Chondrocyte (in vitro differentiated cells): ENCODE measurements at regions not wholly inside any gene's neighbourhood (a gene's known extent, or its start where the extent isn't known, plus 50 kb on each side); places are given as distances from the start of the nearest gene placed in this dataset.

Source experiments
- DNase-seq: peaks from one replicate; pipeline ENCODE4 v3.0.0; 2021; ENCODE audit warnings: mixed read lengths, low spot score
- H3K27ac Mint-ChIP-seq: one replicate; pipeline ENCODE4 v1.8.0; 2021; ENCODE audit warnings: mild to moderate bottlenecking, moderate library complexity, mixed read lengths; ENCODE audit not compliant: unreplicated experiment
- H3K27me3 Mint-ChIP-seq: 2 replicates; pipeline ENCODE4 v1.8.0; 2021; ENCODE audit warnings: low read depth, mixed read lengths
- H3K36me3 Mint-ChIP-seq: 2 replicates; pipeline ENCODE4 v1.8.0; 2021; ENCODE audit warnings: low read depth, mixed read lengths
- H3K4me1 Mint-ChIP-seq: 2 replicates; pipeline ENCODE4 v1.8.0; 2021; ENCODE audit warnings: low read depth, mild to moderate bottlenecking, mixed read lengths
- H3K4me3 Mint-ChIP-seq: one replicate; pipeline ENCODE4 v1.8.0; 2021; ENCODE audit warnings: mild to moderate bottlenecking, moderate library complexity, mixed read lengths; ENCODE audit not compliant: unreplicated experiment
- H3K9me3 Mint-ChIP-seq: 2 replicates; pipeline ENCODE4 v1.8.0; 2021; ENCODE audit warnings: low read depth, mixed read lengths
- TF ChIP-seq, protein P1 (sequence below): fragments of 200-600 bp; sonication (generic); IDR thresholded peaks from 2 replicates; pipeline ENCODE4 v1.5.0; 2021; ENCODE audit warnings: antibody characterized with exemption, mild to moderate bottlenecking, moderate library complexity

DNA sequence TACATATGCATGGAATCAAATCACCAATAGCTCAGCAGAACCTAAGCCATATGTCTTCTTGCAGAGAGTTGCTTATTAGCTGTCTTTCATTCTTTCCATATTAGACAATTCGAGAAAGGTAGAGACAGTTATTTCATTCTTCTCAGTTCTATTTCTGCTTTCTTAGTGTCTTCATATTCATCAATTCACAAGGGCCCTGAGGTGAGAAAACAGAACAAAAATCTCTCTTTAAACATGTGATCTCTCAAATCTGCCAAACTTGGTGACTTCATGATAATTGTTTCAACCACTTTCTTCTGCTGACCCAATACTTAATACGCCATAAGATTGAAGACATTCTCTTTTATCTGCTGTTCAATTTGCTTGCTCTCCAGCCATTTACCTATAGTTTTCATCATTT is 229.7 kb upstream of the MARCKS start:
- no peak for DNase-seq
- Mint-ChIP-seq H3K27ac (no peak overlapping the region), H3K4me1 (peaks cover 55% of the 10 kb centered on the region), H3K27me3 (no peaks in the 10 kb centered on the region), H3K9me3 (no peaks in the 10 kb centered on the region), H3K4me3 (no peak overlapping the region), H3K36me3 (no peaks in the 10 kb centered on the region)
- TF ChIP-seq, protein P1, sequence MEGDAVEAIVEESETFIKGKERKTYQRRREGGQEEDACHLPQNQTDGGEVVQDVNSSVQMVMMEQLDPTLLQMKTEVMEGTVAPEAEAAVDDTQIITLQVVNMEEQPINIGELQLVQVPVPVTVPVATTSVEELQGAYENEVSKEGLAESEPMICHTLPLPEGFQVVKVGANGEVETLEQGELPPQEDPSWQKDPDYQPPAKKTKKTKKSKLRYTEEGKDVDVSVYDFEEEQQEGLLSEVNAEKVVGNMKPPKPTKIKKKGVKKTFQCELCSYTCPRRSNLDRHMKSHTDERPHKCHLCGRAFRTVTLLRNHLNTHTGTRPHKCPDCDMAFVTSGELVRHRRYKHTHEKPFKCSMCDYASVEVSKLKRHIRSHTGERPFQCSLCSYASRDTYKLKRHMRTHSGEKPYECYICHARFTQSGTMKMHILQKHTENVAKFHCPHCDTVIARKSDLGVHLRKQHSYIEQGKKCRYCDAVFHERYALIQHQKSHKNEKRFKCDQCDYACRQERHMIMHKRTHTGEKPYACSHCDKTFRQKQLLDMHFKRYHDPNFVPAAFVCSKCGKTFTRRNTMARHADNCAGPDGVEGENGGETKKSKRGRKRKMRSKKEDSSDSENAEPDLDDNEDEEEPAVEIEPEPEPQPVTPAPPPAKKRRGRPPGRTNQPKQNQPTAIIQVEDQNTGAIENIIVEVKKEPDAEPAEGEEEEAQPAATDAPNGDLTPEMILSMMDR = no peak

DNA sequence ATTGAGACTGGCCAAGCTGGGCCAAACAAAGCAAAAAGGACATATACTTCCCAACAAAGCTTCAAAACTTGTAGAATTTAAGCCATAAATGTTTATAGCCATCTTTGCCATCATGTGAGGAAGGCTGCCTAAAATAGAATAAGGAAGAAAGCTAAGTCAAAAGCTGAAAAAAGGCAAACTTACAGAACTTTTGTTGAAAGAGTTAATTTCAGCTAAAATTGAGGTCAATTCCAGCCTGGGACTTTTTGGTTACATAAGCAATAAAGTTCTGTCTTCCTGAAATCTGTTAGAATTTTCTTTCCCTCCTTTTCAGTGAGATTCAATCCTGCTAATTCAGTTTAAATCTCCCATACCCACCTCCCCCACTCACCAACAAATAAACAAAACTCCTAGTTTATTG is 227.9 kb upstream of the MARCKS start:
- H3K27me3 Mint-ChIP-seq = no peaks in the 10 kb centered on the region
- peaks cover 51% of the 10 kb centered on the region for H3K4me1 Mint-ChIP-seq
- no peak overlapping the region for H3K4me3 Mint-ChIP-seq
- TF ChIP-seq, protein P1 = no peak
- peak overlapping the region; percentile 92 for H3K27ac Mint-ChIP-seq
- no peaks in the 10 kb centered on the region for H3K36me3 Mint-ChIP-seq
- H3K9me3 Mint-ChIP-seq = no peaks in the 10 kb centered on the region
- no peak for DNase-seq

DNA sequence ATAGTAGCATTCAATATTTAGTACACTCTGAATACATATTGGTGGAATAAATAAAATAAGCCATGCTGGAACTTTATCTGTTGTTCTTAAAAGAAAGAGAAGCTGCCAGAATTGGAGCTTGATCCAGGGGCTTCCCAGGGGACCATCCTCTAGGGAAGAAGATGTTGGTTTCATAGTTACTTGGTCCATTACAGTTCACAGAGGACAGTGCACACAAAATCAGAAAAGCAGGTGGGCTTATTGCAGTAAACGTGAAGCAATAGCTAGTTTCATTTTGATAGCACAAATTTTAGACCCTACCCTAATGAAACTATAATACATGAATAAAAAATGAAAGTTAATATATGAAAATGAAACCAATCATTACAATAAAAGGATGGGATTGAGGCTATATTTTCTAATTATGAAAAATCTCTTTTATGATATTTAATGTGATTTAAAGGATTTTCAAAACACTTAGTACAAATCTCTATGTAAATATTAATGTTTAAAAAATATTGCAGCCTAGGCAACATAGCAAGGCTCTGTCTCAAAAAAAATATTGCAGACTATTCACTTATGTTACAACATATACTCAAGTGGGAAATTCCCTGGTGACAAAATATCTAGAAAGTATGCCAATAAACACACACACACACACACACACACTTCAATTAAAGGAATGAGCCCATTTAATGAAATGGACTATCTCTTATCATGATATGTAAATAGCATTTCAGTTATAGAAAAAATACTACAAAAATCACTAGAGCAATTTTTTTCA is 227.0 kb upstream of the MARCKS start:
- Mint-ChIP-seq H3K4me3 (no peak overlapping the region), H3K27ac (peak overlapping the region; percentile 99), H3K36me3 (no peaks in the 10 kb centered on the region), H3K9me3 (no peaks in the 10 kb centered on the region), H3K4me1 (peaks cover 60% of the 10 kb centered on the region), H3K27me3 (no peaks in the 10 kb centered on the region)
- DNase-seq = no peak
- TF ChIP-seq, protein P1 = no peak

DNA sequence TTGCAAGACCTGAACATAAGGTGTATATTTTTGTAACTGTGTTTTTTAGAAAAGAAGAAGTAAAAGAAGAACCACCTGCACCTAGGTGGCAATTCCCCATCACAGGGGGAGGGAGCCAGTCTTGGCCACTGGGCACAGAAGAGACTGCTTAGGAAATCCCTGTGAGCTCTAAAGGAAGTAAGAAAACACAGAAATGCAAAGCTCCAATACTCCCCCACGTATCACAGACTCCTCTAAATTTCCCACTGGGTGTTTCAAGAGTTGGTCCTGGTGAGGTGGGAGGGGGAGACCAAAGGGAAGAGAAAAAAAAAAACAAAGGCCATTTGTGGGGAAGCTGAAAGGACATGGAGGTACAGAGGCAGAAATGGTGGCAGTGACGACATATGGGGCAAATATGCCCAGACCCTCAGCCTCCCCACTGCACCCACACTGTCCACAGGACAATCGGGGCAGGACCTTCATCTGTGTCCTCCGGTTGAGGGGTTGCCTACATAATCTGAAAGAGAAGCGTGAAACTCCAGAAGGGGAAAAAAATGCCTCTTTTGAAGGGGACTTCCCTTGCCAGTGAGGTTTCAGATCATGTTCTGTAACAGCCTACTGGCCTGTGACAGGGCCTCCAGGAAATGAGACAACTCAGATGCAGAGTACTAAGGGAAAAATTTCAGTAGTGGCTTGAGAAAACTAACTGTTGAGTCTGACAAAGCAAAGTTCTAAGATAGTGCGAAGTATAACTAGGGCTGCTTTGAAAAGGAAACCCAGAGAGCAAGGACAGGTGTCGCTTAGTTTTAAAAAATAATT is 226.2 kb upstream of the MARCKS start:
- Mint-ChIP-seq H3K4me3 (no peak overlapping the region), H3K27me3 (no peaks in the 10 kb centered on the region), H3K27ac (peak overlapping the region; percentile 99), H3K9me3 (no peaks in the 10 kb centered on the region), H3K36me3 (no peaks in the 10 kb centered on the region), H3K4me1 (peaks cover 66% of the 10 kb centered on the region)
- TF ChIP-seq, protein P1 = no peak
- DNase-seq = no peak

DNA sequence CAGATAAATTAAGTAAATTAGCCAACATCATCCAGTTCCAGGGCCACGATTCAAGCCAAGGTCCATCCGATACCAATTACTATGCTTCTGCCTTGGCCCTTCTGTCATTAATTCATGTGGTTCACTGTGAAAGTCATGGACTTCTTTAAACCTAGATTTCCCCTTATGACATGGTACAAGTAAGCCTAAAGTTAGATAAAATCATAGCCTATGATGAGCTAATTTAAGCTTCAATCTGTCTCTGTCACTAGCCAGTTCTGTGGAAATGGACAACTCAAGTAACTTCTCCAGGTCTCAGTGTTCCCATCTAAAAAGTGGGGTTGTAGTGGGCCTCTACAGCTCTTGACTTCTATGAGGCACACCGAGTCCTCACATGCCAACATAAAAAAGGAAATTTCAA is 225.5 kb upstream of the MARCKS start:
- Mint-ChIP-seq H3K4me3 (no peak overlapping the region), H3K27me3 (no peaks in the 10 kb centered on the region), H3K9me3 (no peaks in the 10 kb centered on the region), H3K4me1 (peaks cover 73% of the 10 kb centered on the region), H3K36me3 (no peaks in the 10 kb centered on the region), H3K27ac (peak overlapping the region; percentile 99)
- TF ChIP-seq, protein P1 = no peak
- DNase-seq = no peak
